Right cardiac atrium (tissue), 5 donors: ENCODE measurements at regions not wholly inside any gene's neighbourhood (a gene's known extent, or its start where the extent isn't known, plus 50 kb on each side); places are given as distances from the start of the nearest gene placed in this dataset.

Experiments used
- ATAC-seq, 2 donors: fragments of 200-7000 bp; cut with Tn5 transposase; one replicate each; pipeline versions ENCODE4 v1.8.0 to v1.9.1; 2020; ENCODE audit warnings: moderate library complexity in 2 of 2, mild to moderate bottlenecking in 1 of 2
- DNase-seq, 3 donors: peaks; one replicate each; pipeline ENCODE4 v3.0.0-alpha.2; 2020
- H3K27ac ChIP-seq: one replicate; pipeline ENCODE4 v1.5.1; 2013; ENCODE audit warnings: mild to moderate bottlenecking, low read length, control low read depth, moderate library complexity
- H3K27me3 ChIP-seq: one replicate; pipeline ENCODE4 v1.6.1; 2013; ENCODE audit not compliant: control insufficient read depth, insufficient read depth
- H3K4me1 ChIP-seq: one replicate; pipeline ENCODE4 v1.6.1; 2013; ENCODE audit warnings: low read length; ENCODE audit not compliant: control insufficient read depth, insufficient read depth
- H3K4me3 ChIP-seq: one replicate; pipeline ENCODE4 v1.5.1; 2013; ENCODE audit warnings: low read length, control low read depth
- H3K9me3 ChIP-seq: one replicate; pipeline ENCODE4 v1.6.1; 2013; ENCODE audit warnings: low read length; ENCODE audit not compliant: control insufficient read depth
- WGBS: extraction: QIAGEN DNeasy Blood & Tissue Kit; methylation state at CpG from one replicate; pipeline ENCODE4 v1.1.7; 2013; 5-methylcytosine and 5-hydroxymethylcytosine counted together
- intact Hi-C, 4 donors: fragments of 100-400 bp; cut with DNase I; formaldehyde crosslinking; loops; one replicate each; pipeline versions ENCODE4 v1.11.0 to v1.14.0; 2022 to 2023
- donor health status: healthy with polysubstance abuse.
- donor health status: DM: no; HTN: yes; CAD: no.
- donor health status: DM: no; HTN: no; CAD: no.
- donor health status: DM: no; HTN: yes; CAD: no; lungs with severe emphysema.
- donor health status: DM: yes; HTN: yes; CAD: no.

- Histone ChIP-seq H3K27ac (no peak overlapping the region), H3K9me3 (no peaks in the 10 kb centered on the region)
Measured at GRCh38 chr3:151630035-151630434, 103.7 kb upstream of the AADACL2 start.

GRCh38 chr3:151625586-151625985, 108.1 kb upstream of the AADACL2 start:
- Histone ChIP-seq H3K27ac (no peak overlapping the region), H3K4me3 (no peak overlapping the region), H3K9me3 (no peaks in the 10 kb centered on the region), H3K27me3 (no peaks in the 10 kb centered on the region), H3K4me1 (no peaks in the 10 kb centered on the region)
- ATAC-seq (no peak), DNase-seq (no peak)
- intact Hi-C loops: no loop called here
- WGBS: 78% methylated on average over 1 of the region's 1 CpG

More at GRCh38 chr3:151630035-151630434, 103.7 kb upstream of the AADACL2 start:
- Histone ChIP-seq H3K27me3 (no peaks in the 10 kb centered on the region), H3K4me3 (no peak overlapping the region), H3K4me1 (no peaks in the 10 kb centered on the region)
- intact Hi-C loops: no loop called here
- 62% methylated on average over 3 of the region's 3 CpGs for WGBS
- no peak for DNase-seq
- ATAC-seq: no peak

- Histone ChIP-seq H3K4me3 (no peak overlapping the region), H3K4me1 (no peaks in the 10 kb centered on the region), H3K9me3 (no peaks in the 10 kb centered on the region), H3K27me3 (no peaks in the 10 kb centered on the region), H3K27ac (no peak overlapping the region)
- 59% methylated on average over 3 of the region's 3 CpGs for WGBS
- DNase-seq (no peak), ATAC-seq (no peak)
- intact Hi-C loops: no loop called here
Measured at GRCh38 chr3:151625086-151625485, 108.6 kb upstream of the AADACL2 start.

- intact Hi-C loops: no loop called here
- no peak for DNase-seq
- ATAC-seq: no peak
Measured at GRCh38 chr3:151620071-151620470, 113.7 kb upstream of the AADACL2 start.

GRCh38 chr3:151615464-151615863, 118.3 kb upstream of the AADACL2 start:
- ATAC-seq: no peak
- no peak for DNase-seq
- 58% methylated on average over 4 of the region's 4 CpGs for WGBS
- Histone ChIP-seq H3K9me3 (no peaks in the 10 kb centered on the region), H3K4me3 (no peak overlapping the region), H3K27ac (no peak overlapping the region), H3K27me3 (no peaks in the 10 kb centered on the region), H3K4me1 (no peaks in the 10 kb centered on the region)
- intact Hi-C loops: no loop called here

More at GRCh38 chr3:151620071-151620470, 113.7 kb upstream of the AADACL2 start:
- Histone ChIP-seq H3K4me3 (no peak overlapping the region), H3K27me3 (no peaks in the 10 kb centered on the region), H3K4me1 (no peaks in the 10 kb centered on the region), H3K27ac (no peak overlapping the region), H3K9me3 (no peaks in the 10 kb centered on the region)

- intact Hi-C loops: no loop called here
- ATAC-seq (no peak), DNase-seq (no peak)
- no peak overlapping the region for H3K4me3 ChIP-seq
- no peaks in the 10 kb centered on the region for H3K27me3 ChIP-seq
- H3K27ac ChIP-seq: no peak overlapping the region
- WGBS: 38% methylated on average over 2 of the region's 2 CpGs
- no peaks in the 10 kb centered on the region for H3K9me3 ChIP-seq
- H3K4me1 ChIP-seq: no peaks in the 10 kb centered on the region
Measured at GRCh38 chr3:151612115-151612514, 121.6 kb upstream of the AADACL2 start.

- H3K27me3 ChIP-seq: no peaks in the 10 kb centered on the region
- H3K4me1 ChIP-seq: no peaks in the 10 kb centered on the region
- H3K9me3 ChIP-seq: no peaks in the 10 kb centered on the region
- 59% methylated on average over 3 of the region's 3 CpGs for WGBS
- ATAC-seq (peak in 1 of 2 donors; percentile 40), DNase-seq (no peak)
- H3K27ac ChIP-seq: no peak overlapping the region
- intact Hi-C loops: no loop called here
- H3K4me3 ChIP-seq: no peak overlapping the region
Measured at GRCh38 chr3:151611419-151611818, 122.3 kb upstream of the AADACL2 start.

- no peak overlapping the region for H3K27ac ChIP-seq
- intact Hi-C loops: no loop called here
- no peak overlapping the region for H3K4me3 ChIP-seq
- 92% methylated on average over 2 of the region's 2 CpGs for WGBS
- no peaks in the 10 kb centered on the region for H3K9me3 ChIP-seq
- ATAC-seq: no peak
- no peak for DNase-seq
- no peaks in the 10 kb centered on the region for H3K4me1 ChIP-seq
- no peaks in the 10 kb centered on the region for H3K27me3 ChIP-seq
Measured at GRCh38 chr3:151609491-151609890, 124.2 kb upstream of the AADACL2 start.

- DNase-seq (no peak), ATAC-seq (no peak)
- Histone ChIP-seq H3K4me1 (no peaks in the 10 kb centered on the region), H3K9me3 (no peaks in the 10 kb centered on the region), H3K27ac (no peak overlapping the region), H3K27me3 (no peaks in the 10 kb centered on the region), H3K4me3 (no peak overlapping the region)
- intact Hi-C loops: no loop called here
- 80% methylated on average over 1 of the region's 1 CpG for WGBS
Measured at GRCh38 chr3:151604891-151605290, 128.8 kb upstream of the AADACL2 start.

- Histone ChIP-seq H3K4me1 (no peaks in the 10 kb centered on the region), H3K4me3 (no peak overlapping the region), H3K27ac (no peak overlapping the region), H3K27me3 (no peaks in the 10 kb centered on the region), H3K9me3 (no peaks in the 10 kb centered on the region)
- DNase-seq: no peak
- intact Hi-C loops: no loop called here
- ATAC-seq: no peak
Measured at GRCh38 chr3:151600783-151601182, 132.9 kb upstream of the AADACL2 start.

GRCh38 chr3:151599103-151599672, 134.5 kb upstream of the AADACL2 start:
- Histone ChIP-seq H3K4me1 (no peaks in the 10 kb centered on the region), H3K27ac (no peak overlapping the region), H3K9me3 (no peaks in the 10 kb centered on the region), H3K4me3 (no peak overlapping the region), H3K27me3 (no peaks in the 10 kb centered on the region)
- 70% methylated on average over 7 of the region's 7 CpGs for WGBS
- ATAC-seq (no peak), DNase-seq (no peak)
- intact Hi-C loops: loop anchor here in 1 of 4 donors (10.0 kb wide), 1 partner anchor 56 kb away; no protein-coding TSS in a partner anchor

- no peak for ATAC-seq
- Histone ChIP-seq H3K9me3 (no peaks in the 10 kb centered on the region), H3K4me1 (no peaks in the 10 kb centered on the region), H3K4me3 (no peak overlapping the region), H3K27ac (no peak overlapping the region), H3K27me3 (no peaks in the 10 kb centered on the region)
- WGBS: 85% methylated on average over 5 of the region's 5 CpGs
- intact Hi-C loops: loop anchor here in 1 of 4 donors (10.0 kb wide), 1 partner anchor 58 kb away; no protein-coding TSS in a partner anchor
- no peak for DNase-seq
Measured at GRCh38 chr3:151596940-151597339, 136.1 kb upstream of the IGSF10 start.
